ENCODE measurements at regions not wholly inside any gene's neighbourhood (a gene's known extent, or its start where the extent isn't known, plus 50 kb on each side); places are given as distances from the start of the nearest gene placed in this dataset.

- DNase-seq = no peak
These were observed 320.8 kb upstream of the FAR2 start for GRCh38 chr12:28828318-28828717.

- no peak for DNase-seq
These were observed 318.6 kb upstream of the FAR2 start for GRCh38 chr12:28830491-28830890.

- no peak for DNase-seq
These were observed 304.4 kb upstream of the FAR2 start for GRCh38 chr12:28844718-28845117.

GRCh38 chr12:28851781-28852180, 297.3 kb upstream of the FAR2 start:
- DNase-seq = no peak

- DNase-seq = no peak
These were observed 293.2 kb upstream of the FAR2 start for GRCh38 chr12:28855761-28856310.

- no peak for DNase-seq
These were observed 291.7 kb upstream of the FAR2 start for GRCh38 chr12:28857369-28857768.

GRCh38 chr12:28859551-28859950, 289.5 kb upstream of the FAR2 start:
- DNase-seq = no peak

GRCh38 chr12:28865776-28866175, 283.3 kb upstream of the FAR2 start:
- no peak for DNase-seq

GRCh38 chr12:28866296-28866695, 282.8 kb upstream of the FAR2 start:
- no peak for DNase-seq

GRCh38 chr12:28866715-28867503, 282.2 kb upstream of the FAR2 start:
- no peak for DNase-seq

- no peak for DNase-seq
These were observed 280.7 kb upstream of the FAR2 start for GRCh38 chr12:28868414-28868813.

GRCh38 chr12:28869197-28869596, 279.9 kb upstream of the FAR2 start:
- DNase-seq = no peak

- no peak for DNase-seq
These were observed 278.1 kb upstream of the FAR2 start for GRCh38 chr12:28870839-28871440.

GRCh38 chr12:28872654-28873268, 276.3 kb upstream of the FAR2 start:
- DNase-seq = peak; percentile 41 to 79

GRCh38 chr12:28874758-28875157, 274.3 kb upstream of the FAR2 start:
- no peak for DNase-seq

- no peak for DNase-seq
These were observed 272.8 kb upstream of the FAR2 start for GRCh38 chr12:28876196-28876798.

GRCh38 chr12:28877854-28878253, 271.2 kb upstream of the FAR2 start:
- DNase-seq = no peak

- peak; percentile 36 to 73 for DNase-seq
These were observed 270.4 kb upstream of the FAR2 start for GRCh38 chr12:28878629-28879028.

GRCh38 chr12:28879379-28879778, 269.7 kb upstream of the FAR2 start:
- DNase-seq = no peak

GRCh38 chr12:28882444-28882843, 266.6 kb upstream of the FAR2 start:
- DNase-seq = no peak

- DNase-seq = no peak
These were observed 265.6 kb upstream of the FAR2 start for GRCh38 chr12:28883406-28883997.

GRCh38 chr12:28884904-28885679, 264.0 kb upstream of the FAR2 start:
- DNase-seq = peak; percentile 10 to 46

Data from NCI-H524 (cell line).